ENCODE measurements at regions not wholly inside any gene's neighbourhood (a gene's known extent, or its start where the extent isn't known, plus 50 kb on each side); places are given as distances from the start of the nearest gene placed in this dataset.

- TF ChIP-seq, protein P1, sequence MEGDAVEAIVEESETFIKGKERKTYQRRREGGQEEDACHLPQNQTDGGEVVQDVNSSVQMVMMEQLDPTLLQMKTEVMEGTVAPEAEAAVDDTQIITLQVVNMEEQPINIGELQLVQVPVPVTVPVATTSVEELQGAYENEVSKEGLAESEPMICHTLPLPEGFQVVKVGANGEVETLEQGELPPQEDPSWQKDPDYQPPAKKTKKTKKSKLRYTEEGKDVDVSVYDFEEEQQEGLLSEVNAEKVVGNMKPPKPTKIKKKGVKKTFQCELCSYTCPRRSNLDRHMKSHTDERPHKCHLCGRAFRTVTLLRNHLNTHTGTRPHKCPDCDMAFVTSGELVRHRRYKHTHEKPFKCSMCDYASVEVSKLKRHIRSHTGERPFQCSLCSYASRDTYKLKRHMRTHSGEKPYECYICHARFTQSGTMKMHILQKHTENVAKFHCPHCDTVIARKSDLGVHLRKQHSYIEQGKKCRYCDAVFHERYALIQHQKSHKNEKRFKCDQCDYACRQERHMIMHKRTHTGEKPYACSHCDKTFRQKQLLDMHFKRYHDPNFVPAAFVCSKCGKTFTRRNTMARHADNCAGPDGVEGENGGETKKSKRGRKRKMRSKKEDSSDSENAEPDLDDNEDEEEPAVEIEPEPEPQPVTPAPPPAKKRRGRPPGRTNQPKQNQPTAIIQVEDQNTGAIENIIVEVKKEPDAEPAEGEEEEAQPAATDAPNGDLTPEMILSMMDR (IDR thresholded peaks at IDR 0.05; ENCODE audit: low read depth, low read length, poor library complexity, severe bottlenecking) = no peak
- TF ChIP-seq EZH2phosphoT487 (IDR thresholded peaks at IDR 0.05; ENCODE audit: borderline replicate concordance, low read length) = no peak
Measured at GRCh38 chr13:85549819-85550218, 249.4 kb downstream of the SLITRK6 start.

Data from DOHH2 (cell line).